GM23248 (cell line): ENCODE measurements at regions not wholly inside any gene's neighbourhood (a gene's known extent, or its start where the extent isn't known, plus 50 kb on each side); places are given as distances from the start of the nearest gene placed in this dataset.

Source experiments
- DNase-seq: peaks from one replicate; pipeline ENCODE4 v3.0.0-alpha.2; 2015
- H2AFZ ChIP-seq: fragments of 200-600 bp; sonication (generic); 2 replicates; pipeline ENCODE4 v1.6.1; 2016; ENCODE audit warnings: antibody characterized with exemption
- H3F3A ChIP-seq: fragments of 200-600 bp; sonication (generic); 2 replicates; pipeline ENCODE4 v1.6.1; 2016; ENCODE audit warnings: mild to moderate bottlenecking, antibody characterized with exemption, mixed run types; ENCODE audit not compliant: insufficient read depth
- H3K27ac ChIP-seq: fragments of 200-600 bp; sonication (generic); 2 replicates; pipeline ENCODE4 v1.5.1; 2016; ENCODE audit warnings: mild to moderate bottlenecking
- H3K27me3 ChIP-seq: fragments of 200-600 bp; sonication (generic); replicated peaks from 2 replicates; pipeline ENCODE4 v1.6.1; 2016; ENCODE audit warnings: mild to moderate bottlenecking; ENCODE audit not compliant: insufficient read depth
- H3K36me3 ChIP-seq: fragments of 200-600 bp; sonication (generic); 2 replicates; pipeline ENCODE4 v1.6.1; 2016; ENCODE audit warnings: low read depth, mild to moderate bottlenecking
- H3K4me1 ChIP-seq: fragments of 200-600 bp; sonication (generic); 2 replicates; pipeline ENCODE4 v1.6.1; 2016; ENCODE audit warnings: mild to moderate bottlenecking; ENCODE audit not compliant: insufficient read depth
- H3K4me2 ChIP-seq: fragments of 200-600 bp; sonication (generic); one replicate; pipeline ENCODE4 v1.6.1; 2016; ENCODE audit warnings: mild to moderate bottlenecking; ENCODE audit not compliant: unreplicated experiment
- H3K4me3 ChIP-seq: fragments of 200-600 bp; sonication (generic); 2 replicates; pipeline ENCODE4 v1.5.1; 2016; ENCODE audit warnings: mild to moderate bottlenecking
- H3K79me2 ChIP-seq: fragments of 200-600 bp; sonication (generic); 2 replicates; pipeline ENCODE4 v1.6.1; 2016; ENCODE audit warnings: mild to moderate bottlenecking; ENCODE audit not compliant: insufficient read depth
- H3K9ac ChIP-seq: fragments of 200-600 bp; sonication (generic); 2 replicates; pipeline ENCODE4 v1.6.1; 2016; ENCODE audit warnings: mild to moderate bottlenecking
- H3K9me2 ChIP-seq: fragments of 200-600 bp; sonication (generic); 2 replicates; pipeline ENCODE4 v1.6.1; 2016; ENCODE audit warnings: mixed run types, mild to moderate bottlenecking, moderate library complexity; ENCODE audit not compliant: insufficient read depth
- H3K9me3 ChIP-seq: fragments of 200-600 bp; sonication (generic); one replicate; pipeline ENCODE4 v1.6.1; 2017; ENCODE audit warnings: low read depth
- H4K20me1 ChIP-seq: fragments of 200-600 bp; sonication (generic); 2 replicates; pipeline ENCODE4 v1.6.0; 2016; ENCODE audit not compliant: insufficient read depth
- EZH2 ChIP-seq: fragments of 200-600 bp; sonication (generic); IDR thresholded peaks from 2 replicates; pipeline ENCODE4 v1.6.1; 2018; ENCODE audit warnings: antibody characterized with exemption, mild to moderate bottlenecking; ENCODE audit not compliant: insufficient read depth, poor library complexity, severe bottlenecking
- EZH2phosphoT487 ChIP-seq: fragments of 200-600 bp; sonication (generic); IDR thresholded peaks from 2 replicates; pipeline ENCODE4 v1.6.1; 2018; ENCODE audit warnings: antibody characterized with exemption, moderate library complexity, mild to moderate bottlenecking, low read depth; ENCODE audit not compliant: insufficient read depth
- WGBS, 2 experiments: methylation state at CpG; one replicate each; pipeline ENCODE4 v1.1.6; 2015 to 2017; ENCODE audit warnings: low lambda C conversion rate in 2 of 2, low coverage in 1 of 2; ENCODE audit errors: missing lambda C conversion rate in 2 of 2; 5-methylcytosine and 5-hydroxymethylcytosine counted together
- in situ Hi-C: fragments of 300-500 bp; cut with MboI; formaldehyde crosslinking; loops from 2 replicates; pipeline ENCODE4 v1.15.0; 2020

- 52 to 58% methylated on average over 4 of the region's 4 CpGs for WGBS, 2 experiments
These were observed 245.3 kb downstream of the CASP12 start for GRCh38 chr11:104652996-104653395.

GRCh38 chr11:104650234-104650633 is 248.0 kb downstream of the CASP12 start:
- H3K4me1 ChIP-seq = no peaks in the 10 kb centered on the region
- no peaks in the 10 kb centered on the region for H3K36me3 ChIP-seq
- no peak overlapping the region for H3K9ac ChIP-seq
- no peaks in the 10 kb centered on the region for H4K20me1 ChIP-seq
- H3K27me3 ChIP-seq = no peaks in the 10 kb centered on the region
- no peaks in the 10 kb centered on the region for H3F3A ChIP-seq
- in situ Hi-C loops = no loop called here
- H3K4me3 ChIP-seq = no peak overlapping the region
- no peak overlapping the region for H2AFZ ChIP-seq
- no peaks in the 10 kb centered on the region for H3K79me2 ChIP-seq
- no peak overlapping the region for H3K4me2 ChIP-seq
- 72 to 83% methylated on average over 5 of the region's 5 CpGs for WGBS, 2 experiments
- H3K27ac ChIP-seq = no peak overlapping the region
- no peak for DNase-seq
- TF ChIP-seq EZH2 = no peak
- TF ChIP-seq EZH2phosphoT487 = no peak
- no peaks in the 10 kb centered on the region for H3K9me3 ChIP-seq
- H3K9me2 ChIP-seq = no peaks in the 10 kb centered on the region

More at GRCh38 chr11:104652996-104653395, 245.3 kb downstream of the CASP12 start:
- Histone ChIP-seq H3K36me3 (no peaks in the 10 kb centered on the region), H3K27ac (no peak overlapping the region), H3K9me2 (no peaks in the 10 kb centered on the region), H3K27me3 (no peaks in the 10 kb centered on the region), H3K4me2 (no peak overlapping the region), H4K20me1 (no peaks in the 10 kb centered on the region), H3K4me1 (no peaks in the 10 kb centered on the region), H3K9me3 (no peaks in the 10 kb centered on the region), H3K9ac (no peak overlapping the region), H3K4me3 (no peak overlapping the region), H2AFZ (no peak overlapping the region), H3F3A (no peaks in the 10 kb centered on the region), H3K79me2 (no peaks in the 10 kb centered on the region)
- in situ Hi-C loops = no loop called here
- DNase-seq = no peak
- TF ChIP-seq EZH2phosphoT487 (no peak), EZH2 (no peak)

- in situ Hi-C loops = no loop called here
- no peaks in the 10 kb centered on the region for H3K4me1 ChIP-seq
These were observed 249.3 kb downstream of the CASP12 start for GRCh38 chr11:104649002-104649401.

GRCh38 chr11:104645261-104646222 is 252.7 kb downstream of the CASP12 start:
- Histone ChIP-seq H3K9me2 (no peaks in the 10 kb centered on the region), H3K9ac (no peak overlapping the region), H3K27ac (no peak overlapping the region), H3F3A (no peaks in the 10 kb centered on the region), H2AFZ (no peak overlapping the region), H3K4me3 (no peak overlapping the region), H4K20me1 (no peaks in the 10 kb centered on the region), H3K4me2 (no peak overlapping the region), H3K27me3 (no peaks in the 10 kb centered on the region), H3K36me3 (no peaks in the 10 kb centered on the region), H3K4me1 (no peaks in the 10 kb centered on the region), H3K9me3 (no peaks in the 10 kb centered on the region), H3K79me2 (no peaks in the 10 kb centered on the region)
- no peak for DNase-seq
- WGBS, 2 experiments = 57 to 63% methylated on average over 2 of the region's 2 CpGs
- TF ChIP-seq EZH2phosphoT487 (no peak), EZH2 (no peak)
- in situ Hi-C loops = no loop called here

More at GRCh38 chr11:104649002-104649401, 249.3 kb downstream of the CASP12 start:
- Histone ChIP-seq H3F3A (no peaks in the 10 kb centered on the region), H3K79me2 (no peaks in the 10 kb centered on the region), H3K36me3 (no peaks in the 10 kb centered on the region), H3K27me3 (no peaks in the 10 kb centered on the region), H3K27ac (no peak overlapping the region), H3K4me3 (no peak overlapping the region), H3K9me3 (no peaks in the 10 kb centered on the region), H4K20me1 (no peaks in the 10 kb centered on the region), H3K9me2 (no peaks in the 10 kb centered on the region), H2AFZ (no peak overlapping the region), H3K4me2 (no peak overlapping the region), H3K9ac (no peak overlapping the region)
- whole genome bisulfite sequencing, 2 experiments = 0% methylated on average over 1 of the region's 1 CpG
- TF ChIP-seq EZH2phosphoT487 (no peak), EZH2 (no peak)
- DNase-seq = no peak
